SH-SY5Y (cell line): ENCODE measurements at regions not wholly inside any gene's neighbourhood (a gene's known extent, or its start where the extent isn't known, plus 50 kb on each side); places are given as distances from the start of the nearest gene placed in this dataset.

ENCODE experiments used
- GATA2 ChIP-seq: IDR thresholded peaks from 2 replicates; pipeline ENCODE4 v1.6.1; 2011; ENCODE audit warnings: mild to moderate bottlenecking, low read depth, low read length
- GATA3 ChIP-seq: IDR thresholded peaks from 2 replicates; pipeline ENCODE4 v1.6.1; 2011; ENCODE audit warnings: low read depth, mild to moderate bottlenecking, low read length, moderate library complexity

- TF ChIP-seq GATA3 (no peak), GATA2 (no peak)
Observed at GRCh38 chr14:99004112-99004511, 267.9 kb downstream of the BCL11B start.

GRCh38 chr14:99006276-99006675 is 265.7 kb downstream of the BCL11B start:
- TF ChIP-seq GATA2 (no peak), GATA3 (no peak)

- no peak for TF ChIP-seq GATA3
- no peak for TF ChIP-seq GATA2
Observed at GRCh38 chr14:99007795-99008194, 264.2 kb downstream of the BCL11B start.

GRCh38 chr14:99009871-99010270 is 262.1 kb downstream of the BCL11B start:
- no peak for TF ChIP-seq GATA3
- TF ChIP-seq GATA2 = no peak

- TF ChIP-seq GATA2 (no peak), GATA3 (no peak)
Observed at GRCh38 chr14:99011385-99011784, 260.6 kb downstream of the BCL11B start.

GRCh38 chr14:99012703-99013102 is 259.3 kb downstream of the BCL11B start:
- TF ChIP-seq GATA3 (no peak), GATA2 (no peak)

GRCh38 chr14:99015833-99016232 is 256.2 kb downstream of the BCL11B start:
- TF ChIP-seq GATA2 (no peak), GATA3 (no peak)

GRCh38 chr14:99023371-99023770 is 248.6 kb downstream of the BCL11B start:
- TF ChIP-seq GATA3 (no peak), GATA2 (no peak)

GRCh38 chr14:99024926-99025325 is 247.1 kb downstream of the BCL11B start:
- TF ChIP-seq GATA2 = no peak
- TF ChIP-seq GATA3 = no peak

- TF ChIP-seq GATA2 (no peak), GATA3 (no peak)
Observed at GRCh38 chr14:99025418-99025817, 246.6 kb downstream of the BCL11B start.

GRCh38 chr14:99026471-99026870 is 245.5 kb downstream of the BCL11B start:
- TF ChIP-seq GATA3 = no peak
- TF ChIP-seq GATA2 = no peak

GRCh38 chr14:99028041-99028440 is 244.0 kb downstream of the BCL11B start:
- no peak for TF ChIP-seq GATA2
- no peak for TF ChIP-seq GATA3

- TF ChIP-seq GATA3 = no peak
- no peak for TF ChIP-seq GATA2
Observed at GRCh38 chr14:99028521-99028920, 243.5 kb downstream of the BCL11B start.

- TF ChIP-seq GATA2 = no peak
- no peak for TF ChIP-seq GATA3
Observed at GRCh38 chr14:99029145-99029915, 242.7 kb downstream of the BCL11B start.

GRCh38 chr14:99029916-99030305 is 242.1 kb downstream of the BCL11B start:
- no peak for TF ChIP-seq GATA3
- no peak for TF ChIP-seq GATA2
